ENCODE measurements at regions not wholly inside any gene's neighbourhood (a gene's known extent, or its start where the extent isn't known, plus 50 kb on each side); places are given as distances from the start of the nearest gene placed in this dataset.

- Histone ChIP-seq H3K4me3 (no peak overlapping the region), H3K4me1 (peaks cover 15% of the 10 kb centered on the region), H3K36me3 (no peaks in the 10 kb centered on the region), H3K9me3 (replicated peaks) (no peaks in the 10 kb centered on the region), H3K27me3 (no peaks in the 10 kb centered on the region), H3K27ac (peak overlapping the region; percentile 5; the same call in 1 of the 2 replicates)
- DNase-seq = no peak
These were observed 50.5 kb downstream of the RGS12 start for GRCh38 chr4:3343358-3343757.

GRCh38 chr4:3344104-3344503 lies 51.3 kb downstream of the RGS12 start:
- H3K4me1 ChIP-seq = peaks cover 15% of the 10 kb centered on the region
- H3K27me3 ChIP-seq = no peaks in the 10 kb centered on the region
- H3K27ac ChIP-seq = no peak overlapping the region
- no peak overlapping the region for H3K4me3 ChIP-seq
- H3K36me3 ChIP-seq = no peaks in the 10 kb centered on the region
- DNase-seq = no peak
- no peaks in the 10 kb centered on the region for H3K9me3 ChIP-seq (replicated peaks)

- Histone ChIP-seq H3K4me3 (no peak overlapping the region), H3K27ac (no peak overlapping the region), H3K36me3 (no peaks in the 10 kb centered on the region), H3K4me1 (peaks cover 15% of the 10 kb centered on the region), H3K27me3 (no peaks in the 10 kb centered on the region), H3K9me3 (replicated peaks) (no peaks in the 10 kb centered on the region)
- no peak for DNase-seq
These were observed 51.8 kb downstream of the RGS12 start for GRCh38 chr4:3344596-3344995.

- H3K36me3 ChIP-seq = peaks cover 2% of the 10 kb centered on the region; the same call in 1 of the 2 replicates
- no peak overlapping the region for H3K4me3 ChIP-seq
- H3K9me3 ChIP-seq (replicated peaks) = no peaks in the 10 kb centered on the region
- no peak for DNase-seq
- H3K27ac ChIP-seq = no peak overlapping the region
- H3K4me1 ChIP-seq = peaks cover 15% of the 10 kb centered on the region
- no peaks in the 10 kb centered on the region for H3K27me3 ChIP-seq
These were observed 52.6 kb downstream of the RGS12 start for GRCh38 chr4:3345384-3345783.

- DNase-seq = peak; percentile 51 to 86
- Histone ChIP-seq H3K36me3 (peaks cover 2% of the 10 kb centered on the region; the same call in 1 of the 2 replicates), H3K4me3 (no peak overlapping the region), H3K4me1 (peaks cover 15% of the 10 kb centered on the region), H3K27ac (no peak overlapping the region), H3K27me3 (no peaks in the 10 kb centered on the region), H3K9me3 (replicated peaks) (no peaks in the 10 kb centered on the region)
These were observed 53.3 kb downstream of the RGS12 start for GRCh38 chr4:3346146-3346545.

GRCh38 chr4:3347871-3348270 lies 55.0 kb downstream of the RGS12 start:
- Histone ChIP-seq H3K36me3 (peaks cover 2% of the 10 kb centered on the region; the same call in 1 of the 2 replicates), H3K4me3 (no peak overlapping the region), H3K27ac (no peak overlapping the region), H3K4me1 (peaks cover 4% of the 10 kb centered on the region), H3K9me3 (replicated peaks) (0 out of 2 replicates have a peak, but pooled peaks cover 4% of the 10 kb centered on the region), H3K27me3 (no peaks in the 10 kb centered on the region)
- DNase-seq = no peak

- Histone ChIP-seq H3K9me3 (replicated peaks) (0 out of 2 replicates have a peak, but pooled peaks cover 4% of the 10 kb centered on the region), H3K4me3 (no peak overlapping the region), H3K27me3 (no peaks in the 10 kb centered on the region), H3K4me1 (no peaks in the 10 kb centered on the region), H3K27ac (no peak overlapping the region), H3K36me3 (peaks cover 2% of the 10 kb centered on the region; the same call in 1 of the 2 replicates)
- no peak for DNase-seq
These were observed 55.8 kb downstream of the RGS12 start for GRCh38 chr4:3348621-3349020.

- no peak for DNase-seq
- H3K36me3 ChIP-seq = peaks cover 2% of the 10 kb centered on the region; the same call in 1 of the 2 replicates
- H3K27me3 ChIP-seq = no peaks in the 10 kb centered on the region
- no peak overlapping the region for H3K4me3 ChIP-seq
- H3K4me1 ChIP-seq = no peaks in the 10 kb centered on the region
- 0 out of 2 replicates have a peak, but pooled peaks cover 4% of the 10 kb centered on the region for H3K9me3 ChIP-seq (replicated peaks)
- H3K27ac ChIP-seq = no peak overlapping the region
These were observed 56.3 kb downstream of the RGS12 start for GRCh38 chr4:3349116-3349515.

- no peak overlapping the region for H3K4me3 ChIP-seq
- 0 out of 2 replicates have a peak, but pooled peaks cover 4% of the 10 kb centered on the region for H3K9me3 ChIP-seq (replicated peaks)
- DNase-seq = no peak
- no peak overlapping the region for H3K27ac ChIP-seq
- peaks cover 7% of the 10 kb centered on the region; the same call in 1 of the 2 replicates for H3K36me3 ChIP-seq
- no peaks in the 10 kb centered on the region for H3K4me1 ChIP-seq
- no peaks in the 10 kb centered on the region for H3K27me3 ChIP-seq
These were observed 59.2 kb downstream of the RGS12 start for GRCh38 chr4:3351997-3352396.

- DNase-seq = no peak
- H3K36me3 ChIP-seq = peaks cover 9% of the 10 kb centered on the region; the same call in 1 of the 2 replicates
- no peak overlapping the region for H3K4me3 ChIP-seq
- H3K27ac ChIP-seq = no peak overlapping the region
- H3K9me3 ChIP-seq (replicated peaks) = 0 out of 2 replicates have a peak, but pooled peaks cover 4% of the 10 kb centered on the region
- H3K27me3 ChIP-seq = no peaks in the 10 kb centered on the region
- H3K4me1 ChIP-seq = no peaks in the 10 kb centered on the region
These were observed 59.7 kb downstream of the RGS12 start for GRCh38 chr4:3352505-3352904.

GRCh38 chr4:3352941-3353594 lies 60.2 kb downstream of the RGS12 start:
- peaks cover 9% of the 10 kb centered on the region; the same call in 1 of the 2 replicates for H3K36me3 ChIP-seq
- no peak for DNase-seq
- no peaks in the 10 kb centered on the region for H3K4me1 ChIP-seq

GRCh38 chr4:3353752-3354454 lies 61.1 kb downstream of the RGS12 start:
- H3K36me3 ChIP-seq = peaks cover 9% of the 10 kb centered on the region; the same call in 1 of the 2 replicates
- H3K27me3 ChIP-seq = no peaks in the 10 kb centered on the region
- 0 out of 2 replicates have a peak, but pooled peaks cover 4% of the 10 kb centered on the region for H3K9me3 ChIP-seq (replicated peaks)
- H3K4me3 ChIP-seq = no peak overlapping the region
- DNase-seq = no peak
- H3K27ac ChIP-seq = no peak overlapping the region
- no peaks in the 10 kb centered on the region for H3K4me1 ChIP-seq

More at GRCh38 chr4:3352941-3353594, 60.2 kb downstream of the RGS12 start:
- 0 out of 2 replicates have a peak, but pooled peaks cover 4% of the 10 kb centered on the region for H3K9me3 ChIP-seq (replicated peaks)
- H3K27me3 ChIP-seq = no peaks in the 10 kb centered on the region
- no peak overlapping the region for H3K4me3 ChIP-seq
- H3K27ac ChIP-seq = no peak overlapping the region

GRCh38 chr4:3354455-3354811 lies 61.6 kb downstream of the RGS12 start:
- no peaks in the 10 kb centered on the region for H3K27me3 ChIP-seq
- H3K27ac ChIP-seq = no peak overlapping the region
- no peaks in the 10 kb centered on the region for H3K4me1 ChIP-seq
- peaks cover 9% of the 10 kb centered on the region; the same call in 1 of the 2 replicates for H3K36me3 ChIP-seq
- 0 out of 2 replicates have a peak, but pooled peaks cover 4% of the 10 kb centered on the region for H3K9me3 ChIP-seq (replicated peaks)
- no peak for DNase-seq
- H3K4me3 ChIP-seq = no peak overlapping the region

GRCh38 chr4:3355266-3355748 lies 62.5 kb downstream of the RGS12 start:
- Histone ChIP-seq H3K4me3 (no peak overlapping the region), H3K27ac (no peak overlapping the region)

GRCh38 chr4:3358656-3359055 lies 65.8 kb downstream of the RGS12 start:
- Histone ChIP-seq H3K36me3 (peaks cover 7% of the 10 kb centered on the region; the same call in 1 of the 2 replicates), H3K27me3 (no peaks in the 10 kb centered on the region), H3K27ac (no peak overlapping the region), H3K4me1 (no peaks in the 10 kb centered on the region), H3K9me3 (replicated peaks) (no peaks in the 10 kb centered on the region), H3K4me3 (no peak overlapping the region)
- no peak for DNase-seq

More at GRCh38 chr4:3355266-3355748, 62.5 kb downstream of the RGS12 start:
- no peaks in the 10 kb centered on the region for H3K4me1 ChIP-seq
- H3K9me3 ChIP-seq (replicated peaks) = 0 out of 2 replicates have a peak, but pooled peaks cover 4% of the 10 kb centered on the region
- peaks cover 7% of the 10 kb centered on the region; the same call in 1 of the 2 replicates for H3K36me3 ChIP-seq
- no peaks in the 10 kb centered on the region for H3K27me3 ChIP-seq
- DNase-seq = no peak
